WTC11 (cell line): ENCODE measurements at regions not wholly inside any gene's neighbourhood (a gene's known extent, or its start where the extent isn't known, plus 50 kb on each side); places are given as distances from the start of the nearest gene placed in this dataset.

Source experiments
- ATAC-seq: fragments of 200-7000 bp; cut with Tn5 transposase; 2 replicates; pipeline ENCODE4 v1.10.0; 2021; ENCODE audit warnings: mild to moderate bottlenecking, moderate library complexity
- CTCF ChIA-PET: fragments of 300-600 bp; sonication (Branson Sonifier 250); formaldehyde crosslinking; loops from one replicate; lab custom pipeline; 2021; ENCODE audit warnings: antibody characterized with exemption; lab: Charles Lee
- POLR2A ChIA-PET: fragments of 350-600 bp; sonication (Branson Sonifier 250); formaldehyde crosslinking; loops from one replicate; lab custom pipeline; 2021; ENCODE audit warnings: antibody characterized with exemption; lab: Charles Lee
- DNase-seq: peaks from one replicate; pipeline ENCODE4 v3.0.0; 2021; ENCODE audit warnings: low spot score
- H3K27ac Mint-ChIP-seq: 2 replicates; pipeline ENCODE4 v1.8.0; 2021; ENCODE audit warnings: mixed read lengths
- H3K27me3 Mint-ChIP-seq: 2 replicates; pipeline ENCODE4 v1.8.0; 2021; ENCODE audit warnings: low read depth, mild to moderate bottlenecking, moderate library complexity, mixed read lengths
- H3K36me3 Mint-ChIP-seq: 2 replicates; pipeline ENCODE4 v1.8.0; 2021; ENCODE audit warnings: mixed read lengths
- H3K4me1 Mint-ChIP-seq: 2 replicates; pipeline ENCODE4 v1.8.0; 2022; ENCODE audit warnings: mixed read lengths
- H3K4me3 Mint-ChIP-seq: 2 replicates; pipeline ENCODE4 v1.8.0; 2021; ENCODE audit warnings: mild to moderate bottlenecking, moderate library complexity, mixed read lengths
- H3K9me3 Mint-ChIP-seq: 2 replicates; pipeline ENCODE4 v1.8.0; 2021; ENCODE audit warnings: mixed read lengths
- CBFB ChIP-seq: sonication (generic); formaldehyde crosslinking; IDR thresholded peaks from 2 replicates; pipeline ENCODE4 v1.8.1; 2022; ENCODE audit warnings: mild to moderate bottlenecking, low read depth, missing genetic modification reagents
- CREB1 ChIP-seq: sonication (generic); formaldehyde crosslinking; IDR thresholded peaks from 2 replicates; pipeline ENCODE4 v1.8.0; 2023; ENCODE audit warnings: mild to moderate bottlenecking, missing genetic modification reagents
- ELF4 ChIP-seq: sonication (generic); formaldehyde crosslinking; IDR thresholded peaks from 2 replicates; pipeline ENCODE4 v1.8.1; 2022; ENCODE audit warnings: low read depth, mild to moderate bottlenecking, moderate library complexity, missing genetic modification reagents
- ETV6 ChIP-seq: sonication (generic); formaldehyde crosslinking; IDR thresholded peaks from 2 replicates; pipeline ENCODE4 v1.8.1; 2022; ENCODE audit warnings: mild to moderate bottlenecking, missing genetic modification reagents
- JAZF1 ChIP-seq: fragments of 250-450 bp; sonication (Bioruptor Pico); IDR thresholded peaks from 2 replicates; pipeline ENCODE4 v1.9.0; 2021; ENCODE audit warnings: moderate library complexity, mild to moderate bottlenecking, inconsistent platforms
- JUN ChIP-seq: sonication (generic); formaldehyde crosslinking; IDR thresholded peaks from 2 replicates; pipeline ENCODE4 v1.8.0; 2023; ENCODE audit warnings: mild to moderate bottlenecking, missing genetic modification reagents
- MYBL2 ChIP-seq: sonication (generic); formaldehyde crosslinking; IDR thresholded peaks from 2 replicates; pipeline ENCODE4 v1.8.1; 2023; ENCODE audit warnings: mild to moderate bottlenecking, moderate library complexity, missing genetic modification reagents
- NFATC4 ChIP-seq: fragments of 250-450 bp; sonication (Bioruptor Pico); IDR thresholded peaks from 2 replicates; pipeline ENCODE4 v1.9.0; 2021; ENCODE audit warnings: mild to moderate bottlenecking
- SMAD3 ChIP-seq: sonication (generic); formaldehyde crosslinking; IDR thresholded peaks from 2 replicates; pipeline ENCODE4 v1.8.0; 2022; ENCODE audit warnings: missing genetic modification reagents, mild to moderate bottlenecking, borderline replicate concordance
- SOX15 ChIP-seq: fragments of 250-450 bp; sonication (Bioruptor Pico); IDR thresholded peaks from 2 replicates; pipeline ENCODE4 v1.9.0; 2021; ENCODE audit warnings: mild to moderate bottlenecking
- TEAD4 ChIP-seq: sonication (generic); formaldehyde crosslinking; IDR thresholded peaks from 2 replicates; pipeline ENCODE4 v1.8.0; 2022; ENCODE audit warnings: mild to moderate bottlenecking, missing genetic modification reagents
- ZBTB21 ChIP-seq: sonication (generic); formaldehyde crosslinking; IDR thresholded peaks from 2 replicates; pipeline ENCODE4 v1.8.1; 2023; ENCODE audit warnings: mild to moderate bottlenecking, missing genetic modification reagents, borderline replicate concordance
- ZNF219 ChIP-seq: sonication (generic); formaldehyde crosslinking; IDR thresholded peaks from 2 replicates; pipeline ENCODE4 v1.8.0; 2023; ENCODE audit warnings: missing genetic modification reagents, mild to moderate bottlenecking, borderline replicate concordance
- ZNF263 ChIP-seq: sonication (generic); formaldehyde crosslinking; IDR thresholded peaks from 2 replicates; pipeline ENCODE4 v1.8.1; 2022; ENCODE audit warnings: low read depth, mild to moderate bottlenecking, moderate library complexity, missing genetic modification reagents
- ZNF317 ChIP-seq: sonication (generic); formaldehyde crosslinking; IDR thresholded peaks from 2 replicates; pipeline ENCODE4 v1.8.1; 2023; ENCODE audit warnings: low read depth, mild to moderate bottlenecking, moderate library complexity, missing genetic modification reagents, borderline replicate concordance
- ZNF396 ChIP-seq: fragments of 250-450 bp; sonication (Bioruptor Pico); IDR thresholded peaks from 2 replicates; pipeline ENCODE4 v1.8.0; 2021; ENCODE audit warnings: mild to moderate bottlenecking, moderate library complexity, borderline replicate concordance
- ZNF416 ChIP-seq: fragments of 250-450 bp; sonication (Bioruptor Pico); IDR thresholded peaks from 2 replicates; pipeline ENCODE4 v1.9.0; 2021; ENCODE audit warnings: mild to moderate bottlenecking, inconsistent platforms
- ZNF671 ChIP-seq: fragments of 250-450 bp; sonication (Bioruptor Pico); IDR thresholded peaks from 2 replicates; pipeline ENCODE4 v1.8.0; 2021; ENCODE audit warnings: mild to moderate bottlenecking
- TF ChIP-seq, protein P1 (sequence below): fragments of 250-450 bp; sonication (Bioruptor Pico); IDR thresholded peaks from 2 replicates; pipeline ENCODE4 v1.9.0; 2021; ENCODE audit warnings: mild to moderate bottlenecking, borderline replicate concordance
- TF ChIP-seq, protein P2 (sequence below): sonication (generic); formaldehyde crosslinking; IDR thresholded peaks from 2 replicates; pipeline ENCODE4 v1.8.1; 2023; ENCODE audit warnings: mild to moderate bottlenecking, missing genetic modification reagents
- TF ChIP-seq, protein P3 (sequence below): sonication (generic); formaldehyde crosslinking; IDR thresholded peaks from 2 replicates; pipeline ENCODE4 v1.8.0; 2022; ENCODE audit warnings: mild to moderate bottlenecking, missing genetic modification reagents
- TF ChIP-seq, protein P4 (sequence below): fragments of 250-450 bp; sonication (Bioruptor Pico); IDR thresholded peaks from 2 replicates; pipeline ENCODE4 v2.1.2; 2022; ENCODE audit warnings: mild to moderate bottlenecking, moderate library complexity
- TF ChIP-seq, protein P5 (sequence below): sonication (generic); formaldehyde crosslinking; IDR thresholded peaks from 2 replicates; pipeline ENCODE4 v1.8.0; 2022; ENCODE audit warnings: missing genetic modification reagents
- TF ChIP-seq, protein P6 (sequence below): sonication (generic); formaldehyde crosslinking; IDR thresholded peaks from 2 replicates; pipeline ENCODE4 v1.8.1; 2022; ENCODE audit warnings: mild to moderate bottlenecking, moderate library complexity, missing genetic modification reagents
- TF ChIP-seq, protein P7 (sequence below): sonication (generic); formaldehyde crosslinking; IDR thresholded peaks from 2 replicates; pipeline ENCODE4 v1.8.0; 2022; ENCODE audit warnings: mild to moderate bottlenecking, missing genetic modification reagents

DNA sequence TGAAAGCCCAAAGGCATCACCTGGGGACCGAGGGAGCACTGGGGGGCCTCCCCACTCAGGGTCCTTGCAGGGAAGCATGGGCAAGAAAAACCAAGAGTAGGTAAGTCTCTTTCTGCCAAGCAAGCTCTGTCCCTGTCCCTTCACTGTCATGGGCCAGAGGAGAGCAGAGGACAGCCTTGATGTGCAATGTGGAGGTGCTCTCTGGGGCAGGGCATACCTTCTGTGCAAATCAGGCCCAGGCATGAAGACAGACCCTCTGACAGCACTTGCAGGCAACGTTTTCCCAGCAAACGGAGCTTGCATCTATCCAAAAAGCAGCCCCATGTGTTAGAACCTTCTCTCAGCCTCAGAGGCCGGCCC, 192.5 kb upstream of the PWP1 start (continued):
- TF ChIP-seq, protein P1, sequence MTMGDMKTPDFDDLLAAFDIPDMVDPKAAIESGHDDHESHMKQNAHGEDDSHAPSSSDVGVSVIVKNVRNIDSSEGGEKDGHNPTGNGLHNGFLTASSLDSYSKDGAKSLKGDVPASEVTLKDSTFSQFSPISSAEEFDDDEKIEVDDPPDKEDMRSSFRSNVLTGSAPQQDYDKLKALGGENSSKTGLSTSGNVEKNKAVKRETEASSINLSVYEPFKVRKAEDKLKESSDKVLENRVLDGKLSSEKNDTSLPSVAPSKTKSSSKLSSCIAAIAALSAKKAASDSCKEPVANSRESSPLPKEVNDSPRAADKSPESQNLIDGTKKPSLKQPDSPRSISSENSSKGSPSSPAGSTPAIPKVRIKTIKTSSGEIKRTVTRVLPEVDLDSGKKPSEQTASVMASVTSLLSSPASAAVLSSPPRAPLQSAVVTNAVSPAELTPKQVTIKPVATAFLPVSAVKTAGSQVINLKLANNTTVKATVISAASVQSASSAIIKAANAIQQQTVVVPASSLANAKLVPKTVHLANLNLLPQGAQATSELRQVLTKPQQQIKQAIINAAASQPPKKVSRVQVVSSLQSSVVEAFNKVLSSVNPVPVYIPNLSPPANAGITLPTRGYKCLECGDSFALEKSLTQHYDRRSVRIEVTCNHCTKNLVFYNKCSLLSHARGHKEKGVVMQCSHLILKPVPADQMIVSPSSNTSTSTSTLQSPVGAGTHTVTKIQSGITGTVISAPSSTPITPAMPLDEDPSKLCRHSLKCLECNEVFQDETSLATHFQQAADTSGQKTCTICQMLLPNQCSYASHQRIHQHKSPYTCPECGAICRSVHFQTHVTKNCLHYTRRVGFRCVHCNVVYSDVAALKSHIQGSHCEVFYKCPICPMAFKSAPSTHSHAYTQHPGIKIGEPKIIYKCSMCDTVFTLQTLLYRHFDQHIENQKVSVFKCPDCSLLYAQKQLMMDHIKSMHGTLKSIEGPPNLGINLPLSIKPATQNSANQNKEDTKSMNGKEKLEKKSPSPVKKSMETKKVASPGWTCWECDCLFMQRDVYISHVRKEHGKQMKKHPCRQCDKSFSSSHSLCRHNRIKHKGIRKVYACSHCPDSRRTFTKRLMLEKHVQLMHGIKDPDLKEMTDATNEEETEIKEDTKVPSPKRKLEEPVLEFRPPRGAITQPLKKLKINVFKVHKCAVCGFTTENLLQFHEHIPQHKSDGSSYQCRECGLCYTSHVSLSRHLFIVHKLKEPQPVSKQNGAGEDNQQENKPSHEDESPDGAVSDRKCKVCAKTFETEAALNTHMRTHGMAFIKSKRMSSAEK (CRISPR knock-in tag): no peak
- TF ChIP-seq ZNF671 (CRISPR knock-in tag) (no peak), MYBL2 (CRISPR knock-in tag) (no peak), CBFB (no peak), SMAD3 (CRISPR knock-in tag) (no peak), TEAD4 (no peak), ZNF219 (CRISPR knock-in tag) (no peak)
- TF ChIP-seq, protein P2, sequence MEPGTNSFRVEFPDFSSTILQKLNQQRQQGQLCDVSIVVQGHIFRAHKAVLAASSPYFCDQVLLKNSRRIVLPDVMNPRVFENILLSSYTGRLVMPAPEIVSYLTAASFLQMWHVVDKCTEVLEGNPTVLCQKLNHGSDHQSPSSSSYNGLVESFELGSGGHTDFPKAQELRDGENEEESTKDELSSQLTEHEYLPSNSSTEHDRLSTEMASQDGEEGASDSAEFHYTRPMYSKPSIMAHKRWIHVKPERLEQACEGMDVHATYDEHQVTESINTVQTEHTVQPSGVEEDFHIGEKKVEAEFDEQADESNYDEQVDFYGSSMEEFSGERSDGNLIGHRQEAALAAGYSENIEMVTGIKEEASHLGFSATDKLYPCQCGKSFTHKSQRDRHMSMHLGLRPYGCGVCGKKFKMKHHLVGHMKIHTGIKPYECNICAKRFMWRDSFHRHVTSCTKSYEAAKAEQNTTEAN: no peak
- TF ChIP-seq, protein P3, sequence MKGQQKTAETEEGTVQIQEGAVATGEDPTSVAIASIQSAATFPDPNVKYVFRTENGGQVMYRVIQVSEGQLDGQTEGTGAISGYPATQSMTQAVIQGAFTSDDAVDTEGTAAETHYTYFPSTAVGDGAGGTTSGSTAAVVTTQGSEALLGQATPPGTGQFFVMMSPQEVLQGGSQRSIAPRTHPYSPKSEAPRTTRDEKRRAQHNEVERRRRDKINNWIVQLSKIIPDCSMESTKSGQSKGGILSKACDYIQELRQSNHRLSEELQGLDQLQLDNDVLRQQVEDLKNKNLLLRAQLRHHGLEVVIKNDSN (CRISPR knock-in tag): no peak
- TF ChIP-seq, protein P4, sequence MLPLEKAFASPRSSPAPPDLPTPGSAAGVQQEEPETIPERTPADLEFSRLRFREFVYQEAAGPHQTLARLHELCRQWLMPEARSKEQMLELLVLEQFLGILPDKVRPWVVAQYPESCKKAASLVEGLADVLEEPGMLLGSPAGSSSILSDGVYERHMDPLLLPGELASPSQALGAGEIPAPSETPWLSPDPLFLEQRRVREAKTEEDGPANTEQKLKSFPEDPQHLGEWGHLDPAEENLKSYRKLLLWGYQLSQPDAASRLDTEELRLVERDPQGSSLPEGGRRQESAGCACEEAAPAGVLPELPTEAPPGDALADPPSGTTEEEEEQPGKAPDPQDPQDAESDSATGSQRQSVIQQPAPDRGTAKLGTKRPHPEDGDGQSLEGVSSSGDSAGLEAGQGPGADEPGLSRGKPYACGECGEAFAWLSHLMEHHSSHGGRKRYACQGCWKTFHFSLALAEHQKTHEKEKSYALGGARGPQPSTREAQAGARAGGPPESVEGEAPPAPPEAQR: no peak
- TF ChIP-seq, protein P5, sequence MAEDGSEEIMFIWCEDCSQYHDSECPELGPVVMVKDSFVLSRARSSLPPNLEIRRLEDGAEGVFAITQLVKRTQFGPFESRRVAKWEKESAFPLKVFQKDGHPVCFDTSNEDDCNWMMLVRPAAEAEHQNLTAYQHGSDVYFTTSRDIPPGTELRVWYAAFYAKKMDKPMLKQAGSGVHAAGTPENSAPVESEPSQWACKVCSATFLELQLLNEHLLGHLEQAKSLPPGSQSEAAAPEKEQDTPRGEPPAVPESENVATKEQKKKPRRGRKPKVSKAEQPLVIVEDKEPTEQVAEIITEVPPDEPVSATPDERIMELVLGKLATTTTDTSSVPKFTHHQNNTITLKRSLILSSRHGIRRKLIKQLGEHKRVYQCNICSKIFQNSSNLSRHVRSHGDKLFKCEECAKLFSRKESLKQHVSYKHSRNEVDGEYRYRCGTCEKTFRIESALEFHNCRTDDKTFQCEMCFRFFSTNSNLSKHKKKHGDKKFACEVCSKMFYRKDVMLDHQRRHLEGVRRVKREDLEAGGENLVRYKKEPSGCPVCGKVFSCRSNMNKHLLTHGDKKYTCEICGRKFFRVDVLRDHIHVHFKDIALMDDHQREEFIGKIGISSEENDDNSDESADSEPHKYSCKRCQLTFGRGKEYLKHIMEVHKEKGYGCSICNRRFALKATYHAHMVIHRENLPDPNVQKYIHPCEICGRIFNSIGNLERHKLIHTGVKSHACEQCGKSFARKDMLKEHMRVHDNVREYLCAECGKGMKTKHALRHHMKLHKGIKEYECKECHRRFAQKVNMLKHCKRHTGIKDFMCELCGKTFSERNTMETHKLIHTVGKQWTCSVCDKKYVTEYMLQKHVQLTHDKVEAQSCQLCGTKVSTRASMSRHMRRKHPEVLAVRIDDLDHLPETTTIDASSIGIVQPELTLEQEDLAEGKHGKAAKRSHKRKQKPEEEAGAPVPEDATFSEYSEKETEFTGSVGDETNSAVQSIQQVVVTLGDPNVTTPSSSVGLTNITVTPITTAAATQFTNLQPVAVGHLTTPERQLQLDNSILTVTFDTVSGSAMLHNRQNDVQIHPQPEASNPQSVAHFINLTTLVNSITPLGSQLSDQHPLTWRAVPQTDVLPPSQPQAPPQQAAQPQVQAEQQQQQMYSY (CRISPR knock-in tag): no peak
- TF ChIP-seq, protein P6, sequence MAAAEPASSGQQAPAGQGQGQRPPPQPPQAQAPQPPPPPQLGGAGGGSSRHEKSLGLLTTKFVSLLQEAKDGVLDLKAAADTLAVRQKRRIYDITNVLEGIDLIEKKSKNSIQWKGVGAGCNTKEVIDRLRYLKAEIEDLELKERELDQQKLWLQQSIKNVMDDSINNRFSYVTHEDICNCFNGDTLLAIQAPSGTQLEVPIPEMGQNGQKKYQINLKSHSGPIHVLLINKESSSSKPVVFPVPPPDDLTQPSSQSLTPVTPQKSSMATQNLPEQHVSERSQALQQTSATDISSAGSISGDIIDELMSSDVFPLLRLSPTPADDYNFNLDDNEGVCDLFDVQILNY (CRISPR knock-in tag): no peak

DNA sequence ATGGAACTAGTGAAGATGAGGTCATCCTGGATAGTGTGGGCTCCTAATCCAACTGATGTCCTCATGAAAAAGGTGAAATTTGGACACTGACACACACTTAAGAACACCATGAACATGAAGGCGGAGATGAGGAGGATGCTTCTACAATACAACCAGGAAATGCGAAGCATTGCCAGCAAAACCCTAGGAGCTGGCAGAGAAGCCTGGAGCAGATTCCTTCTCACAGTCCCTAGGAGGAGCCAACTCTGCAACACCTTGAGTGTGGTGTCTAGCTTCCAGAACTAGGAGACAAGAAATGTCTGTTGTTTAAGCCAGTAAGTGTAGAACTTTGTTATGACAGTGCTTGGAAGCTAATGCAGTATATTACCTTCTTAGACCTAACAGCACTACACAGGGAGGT, 191.9 kb upstream of the PWP1 start:
- Mint-ChIP-seq H3K27ac (no peak overlapping the region), H3K36me3 (peaks cover 7% of the 10 kb centered on the region; the same call in 1 of the 2 replicates)
- TF ChIP-seq CREB1 (no peak), ZNF396 (CRISPR knock-in tag) (no peak), JUN (CRISPR knock-in tag) (no peak), ETV6 (CRISPR knock-in tag) (no peak), NFATC4 (CRISPR knock-in tag) (no peak), ZNF317 (no peak), ZNF263 (CRISPR knock-in tag) (no peak), SOX15 (CRISPR knock-in tag) (no peak), ZNF416 (no peak), ZBTB21 (CRISPR knock-in tag) (no peak), JAZF1 (CRISPR knock-in tag) (no peak), ELF4 (CRISPR knock-in tag) (no peak)
- TF ChIP-seq, protein P7, sequence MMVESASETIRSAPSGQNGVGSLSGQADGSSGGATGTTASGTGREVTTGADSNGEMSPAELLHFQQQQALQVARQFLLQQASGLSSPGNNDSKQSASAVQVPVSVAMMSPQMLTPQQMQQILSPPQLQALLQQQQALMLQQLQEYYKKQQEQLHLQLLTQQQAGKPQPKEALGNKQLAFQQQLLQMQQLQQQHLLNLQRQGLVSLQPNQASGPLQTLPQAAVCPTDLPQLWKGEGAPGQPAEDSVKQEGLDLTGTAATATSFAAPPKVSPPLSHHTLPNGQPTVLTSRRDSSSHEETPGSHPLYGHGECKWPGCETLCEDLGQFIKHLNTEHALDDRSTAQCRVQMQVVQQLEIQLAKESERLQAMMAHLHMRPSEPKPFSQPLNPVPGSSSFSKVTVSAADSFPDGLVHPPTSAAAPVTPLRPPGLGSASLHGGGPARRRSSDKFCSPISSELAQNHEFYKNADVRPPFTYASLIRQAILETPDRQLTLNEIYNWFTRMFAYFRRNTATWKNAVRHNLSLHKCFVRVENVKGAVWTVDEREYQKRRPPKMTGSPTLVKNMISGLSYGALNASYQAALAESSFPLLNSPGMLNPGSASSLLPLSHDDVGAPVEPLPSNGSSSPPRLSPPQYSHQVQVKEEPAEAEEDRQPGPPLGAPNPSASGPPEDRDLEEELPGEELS: no peak

More for the DNA sequence above, 191.9 kb upstream of the PWP1 start:
- DNase-seq (no peak), ATAC-seq (no peak)
- ChIA-PET POLR2A (no interaction called here), CTCF (interaction anchor here (1.0 to 1.7 kb wide), 4 partner anchors 29 to 361 kb away, joined by 4 to 6 read pairs (median 5); no protein-coding TSS in a partner anchor)
- Mint-ChIP-seq H3K9me3 (peaks cover 14% of the 10 kb centered on the region), H3K4me1 (peaks cover 19% of the 10 kb centered on the region), H3K4me3 (no peak overlapping the region), H3K27me3 (peaks cover 3% of the 10 kb centered on the region; the same call in 1 of the 2 replicates)
